ENCODE measurements at regions not wholly inside any gene's neighbourhood (a gene's known extent, or its start where the extent isn't known, plus 50 kb on each side); places are given as distances from the start of the nearest gene placed in this dataset.

DNA sequence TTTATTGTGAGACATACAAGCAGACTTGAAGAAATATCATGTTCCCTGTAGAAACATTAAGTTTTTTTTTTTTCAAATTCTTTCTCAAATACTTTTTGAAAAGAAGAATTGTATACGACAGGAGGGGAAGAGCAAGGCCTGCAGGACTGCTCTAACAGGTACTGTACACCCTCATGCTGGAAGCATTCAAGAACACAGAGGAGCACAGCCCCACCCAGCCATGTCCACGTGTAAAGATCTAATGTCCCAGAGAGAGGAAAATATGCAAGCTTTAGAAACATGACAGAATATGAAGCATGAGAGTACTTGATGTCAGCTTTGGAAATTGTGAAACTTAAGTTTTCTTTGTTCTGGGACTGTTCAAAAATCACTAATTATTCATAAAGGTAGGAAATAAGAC is 191.6 kb downstream of the TTC32 start:
- Histone ChIP-seq H3K4me3 (replicated peaks; ENCODE audit: low read depth, low read length) (no peak overlapping the region), H3K36me3 (ENCODE audit: control insufficient read depth, insufficient read depth, low read length) (no peaks in the 10 kb centered on the region), H3K27me3 (replicated peaks; ENCODE audit: control insufficient read depth, insufficient read depth, low read length) (no peaks in the 10 kb centered on the region)
- TF ChIP-seq, protein P1, sequence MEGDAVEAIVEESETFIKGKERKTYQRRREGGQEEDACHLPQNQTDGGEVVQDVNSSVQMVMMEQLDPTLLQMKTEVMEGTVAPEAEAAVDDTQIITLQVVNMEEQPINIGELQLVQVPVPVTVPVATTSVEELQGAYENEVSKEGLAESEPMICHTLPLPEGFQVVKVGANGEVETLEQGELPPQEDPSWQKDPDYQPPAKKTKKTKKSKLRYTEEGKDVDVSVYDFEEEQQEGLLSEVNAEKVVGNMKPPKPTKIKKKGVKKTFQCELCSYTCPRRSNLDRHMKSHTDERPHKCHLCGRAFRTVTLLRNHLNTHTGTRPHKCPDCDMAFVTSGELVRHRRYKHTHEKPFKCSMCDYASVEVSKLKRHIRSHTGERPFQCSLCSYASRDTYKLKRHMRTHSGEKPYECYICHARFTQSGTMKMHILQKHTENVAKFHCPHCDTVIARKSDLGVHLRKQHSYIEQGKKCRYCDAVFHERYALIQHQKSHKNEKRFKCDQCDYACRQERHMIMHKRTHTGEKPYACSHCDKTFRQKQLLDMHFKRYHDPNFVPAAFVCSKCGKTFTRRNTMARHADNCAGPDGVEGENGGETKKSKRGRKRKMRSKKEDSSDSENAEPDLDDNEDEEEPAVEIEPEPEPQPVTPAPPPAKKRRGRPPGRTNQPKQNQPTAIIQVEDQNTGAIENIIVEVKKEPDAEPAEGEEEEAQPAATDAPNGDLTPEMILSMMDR (IDR thresholded peaks at IDR 0.05; ENCODE audit: insufficient read depth, low read length, poor library complexity, severe bottlenecking), result no peak
- no peak for DNase-seq (ENCODE audit: extremely low read depth, insufficient read length)

GRCh38 chr2:19709553-19709952 is 192.2 kb downstream of the TTC32 start:
- TF ChIP-seq, protein P1 (IDR thresholded peaks at IDR 0.05; ENCODE audit: insufficient read depth, low read length, poor library complexity, severe bottlenecking), result no peak
- Histone ChIP-seq H3K36me3 (ENCODE audit: control insufficient read depth, insufficient read depth, low read length) (no peaks in the 10 kb centered on the region), H3K27me3 (replicated peaks; ENCODE audit: control insufficient read depth, insufficient read depth, low read length) (no peaks in the 10 kb centered on the region), H3K4me3 (replicated peaks; ENCODE audit: low read depth, low read length) (no peak overlapping the region)
- DNase-seq (ENCODE audit: extremely low read depth, insufficient read length), result no peak

GRCh38 chr2:19708776-19709175 is 193.0 kb downstream of the TTC32 start:
- no peak for DNase-seq (ENCODE audit: extremely low read depth, insufficient read length)
- H3K4me3 ChIP-seq (replicated peaks; ENCODE audit: low read depth, low read length), result no peak overlapping the region
- H3K27me3 ChIP-seq (replicated peaks; ENCODE audit: control insufficient read depth, insufficient read depth, low read length), result no peaks in the 10 kb centered on the region
- TF ChIP-seq, protein P1 (IDR thresholded peaks at IDR 0.05; ENCODE audit: insufficient read depth, low read length, poor library complexity, severe bottlenecking), result no peak
- H3K36me3 ChIP-seq (ENCODE audit: control insufficient read depth, insufficient read depth, low read length), result no peaks in the 10 kb centered on the region

DNA sequence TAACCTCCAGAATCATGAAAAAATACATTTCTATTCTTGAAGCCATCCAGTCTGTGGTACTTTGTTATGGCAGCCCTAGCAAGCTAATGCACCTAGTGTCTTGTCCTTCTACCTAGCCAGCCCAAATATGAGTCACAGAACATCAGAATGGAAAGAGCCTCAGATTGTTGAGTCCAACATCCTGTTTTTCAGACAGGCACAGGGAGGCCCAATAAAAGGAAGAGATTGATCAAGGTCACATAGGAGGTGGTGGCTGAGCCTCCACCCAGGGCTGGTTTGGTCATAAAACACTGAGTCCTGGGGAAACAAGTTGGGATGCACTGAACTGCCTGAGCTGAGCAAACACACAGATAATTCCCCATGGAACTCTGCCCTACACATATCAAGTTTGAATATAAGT is 195.5 kb downstream of the TTC32 start:
- Histone ChIP-seq H3K36me3 (ENCODE audit: control insufficient read depth, insufficient read depth, low read length) (no peaks in the 10 kb centered on the region), H3K4me3 (replicated peaks; ENCODE audit: low read depth, low read length) (no peak overlapping the region), H3K27me3 (replicated peaks; ENCODE audit: control insufficient read depth, insufficient read depth, low read length) (no peaks in the 10 kb centered on the region)
- TF ChIP-seq, protein P1 (IDR thresholded peaks at IDR 0.05; ENCODE audit: insufficient read depth, low read length, poor library complexity, severe bottlenecking), result no peak
- no peak for DNase-seq (ENCODE audit: extremely low read depth, insufficient read length)

DNA sequence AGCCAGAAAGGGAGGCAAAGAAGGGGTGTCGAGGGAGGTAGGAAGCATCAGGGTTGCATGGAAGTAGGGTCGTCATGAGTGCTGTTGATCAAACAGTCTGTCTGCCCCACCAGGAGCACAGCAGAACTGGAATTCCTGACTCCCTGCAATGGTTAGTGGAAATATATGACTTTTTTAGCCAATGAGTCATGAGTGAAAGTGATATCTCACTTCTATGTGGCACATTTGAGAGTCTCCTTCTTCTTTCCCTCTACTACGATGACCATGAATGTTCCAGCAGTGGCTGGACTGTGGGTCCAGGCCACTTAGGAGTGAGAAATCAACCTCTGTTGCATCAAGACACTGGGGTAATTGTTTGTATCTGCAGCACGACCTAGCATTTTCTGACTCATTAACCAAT is 199.5 kb downstream of the TTC32 start:
- no peak overlapping the region for H3K4me3 ChIP-seq (replicated peaks; ENCODE audit: low read depth, low read length)
- TF ChIP-seq, protein P1 (IDR thresholded peaks at IDR 0.05; ENCODE audit: insufficient read depth, low read length, poor library complexity, severe bottlenecking), result no peak
- no peaks in the 10 kb centered on the region for H3K27me3 ChIP-seq (replicated peaks; ENCODE audit: control insufficient read depth, insufficient read depth, low read length)
- no peaks in the 10 kb centered on the region for H3K36me3 ChIP-seq (ENCODE audit: control insufficient read depth, insufficient read depth, low read length)
- no peak for DNase-seq (ENCODE audit: extremely low read depth, insufficient read length)

GRCh38 chr2:19700861-19701585 is 200.8 kb downstream of the TTC32 start:
- no peak overlapping the region for H3K4me3 ChIP-seq (replicated peaks; ENCODE audit: low read depth, low read length)
- no peak for DNase-seq (ENCODE audit: extremely low read depth, insufficient read length)

More at GRCh38 chr2:19700861-19701585, 200.8 kb downstream of the TTC32 start:
- Histone ChIP-seq H3K27me3 (replicated peaks; ENCODE audit: control insufficient read depth, insufficient read depth, low read length) (no peaks in the 10 kb centered on the region), H3K36me3 (ENCODE audit: control insufficient read depth, insufficient read depth, low read length) (no peaks in the 10 kb centered on the region)
- TF ChIP-seq, protein P1 (IDR thresholded peaks at IDR 0.05; ENCODE audit: insufficient read depth, low read length, poor library complexity, severe bottlenecking), result no peak
